ENCODE measurements at regions not wholly inside any gene's neighbourhood (a gene's known extent, or its start where the extent isn't known, plus 50 kb on each side); places are given as distances from the start of the nearest gene placed in this dataset.
"Not testable (repeated sequence)": the region's sequence is repeated elsewhere in the genome, so short reads cannot be mapped to it uniquely, and the experiment has no call there.

GRCh38 chr7:124208173-124208572 lies 175.3 kb upstream of the TMEM229A start:
- DNase-seq, result no peak

GRCh38 chr7:124205526-124205925 lies 172.7 kb upstream of the TMEM229A start:
- DNase-seq, result no peak

- DNase-seq, result no peak
Measured at GRCh38 chr7:124202546-124202945, 169.7 kb upstream of the TMEM229A start.

GRCh38 chr7:124201768-124202349 lies 169.0 kb upstream of the TMEM229A start:
- DNase-seq, result no peak

- DNase-seq, result no peak
Measured at GRCh38 chr7:124196519-124196918, 163.7 kb upstream of the TMEM229A start.

- DNase-seq, result no peak
Measured at GRCh38 chr7:124192885-124193284, 160.0 kb upstream of the TMEM229A start.

- DNase-seq, result no peak
Measured at GRCh38 chr7:124191713-124192112, 158.8 kb upstream of the TMEM229A start.

- DNase-seq, result no peak
Measured at GRCh38 chr7:124191030-124191429, 158.2 kb upstream of the TMEM229A start.

GRCh38 chr7:124188576-124188975 lies 155.7 kb upstream of the TMEM229A start:
- DNase-seq, result no peak

GRCh38 chr7:124187962-124188361 lies 155.1 kb upstream of the TMEM229A start:
- no peak for DNase-seq

GRCh38 chr7:124183649-124184048 lies 150.8 kb upstream of the TMEM229A start:
- DNase-seq, result no peak

- no peak for DNase-seq
Measured at GRCh38 chr7:124179641-124180040, 146.8 kb upstream of the TMEM229A start.

- no peak for DNase-seq
Measured at GRCh38 chr7:124177891-124178290, 145.0 kb upstream of the TMEM229A start.

- DNase-seq, result not testable (repeated sequence)
Measured at GRCh38 chr7:124171812-124172211, 138.9 kb upstream of the TMEM229A start.

GRCh38 chr7:124171068-124171467 lies 138.2 kb upstream of the TMEM229A start:
- no peak for DNase-seq

GRCh38 chr7:124168616-124169015 lies 135.7 kb upstream of the TMEM229A start:
- DNase-seq, result no peak

- no peak for DNase-seq
Measured at GRCh38 chr7:124162667-124163066, 129.8 kb upstream of the TMEM229A start.

- DNase-seq, result peak; percentile 20
Measured at GRCh38 chr7:124155432-124156022, 122.7 kb upstream of the TMEM229A start.

- no peak for DNase-seq
Measured at GRCh38 chr7:124152859-124153692, 120.2 kb upstream of the TMEM229A start.

GRCh38 chr7:124137664-124138063 lies 104.8 kb upstream of the TMEM229A start:
- DNase-seq, result no peak

GRCh38 chr7:124124201-124124600 lies 91.3 kb upstream of the TMEM229A start:
- DNase-seq, result no peak

GRCh38 chr7:124120911-124121310 lies 88.0 kb upstream of the TMEM229A start:
- no peak for DNase-seq

GRCh38 chr7:124113045-124113444 lies 80.2 kb upstream of the TMEM229A start:
- DNase-seq, result no peak

- no peak for DNase-seq
Measured at GRCh38 chr7:124106575-124106974, 73.7 kb upstream of the TMEM229A start.
